ENCODE measurements at regions not wholly inside any gene's neighbourhood (a gene's known extent, or its start where the extent isn't known, plus 50 kb on each side); places are given as distances from the start of the nearest gene placed in this dataset.

DNA sequence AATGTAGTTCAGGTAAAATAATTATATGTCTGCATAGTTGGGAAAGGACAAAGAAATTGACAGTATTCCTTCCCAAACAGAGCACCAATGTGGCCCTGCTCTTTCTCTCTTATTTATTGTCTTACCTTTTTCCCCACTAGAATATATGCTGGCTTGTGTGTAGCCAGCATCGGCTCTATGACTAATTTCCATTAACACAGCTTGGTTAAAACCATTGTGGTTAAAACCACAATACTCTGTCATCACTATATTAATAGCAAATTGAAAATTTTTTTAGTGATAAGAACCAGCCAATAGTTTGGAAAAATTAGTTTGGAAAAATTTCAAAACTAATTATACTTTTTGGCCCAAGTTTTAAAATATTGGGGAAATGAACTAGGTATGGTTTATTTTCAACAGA, 535.1 kb downstream of the UTRN start (continued):
- no peak for TF ChIP-seq GRHL2 (CRISPR knock-in tag; IDR thresholded peaks at IDR 0.05; ENCODE audit: insufficient replicate concordance, severe bottlenecking)
- TF ChIP-seq, protein P1, sequence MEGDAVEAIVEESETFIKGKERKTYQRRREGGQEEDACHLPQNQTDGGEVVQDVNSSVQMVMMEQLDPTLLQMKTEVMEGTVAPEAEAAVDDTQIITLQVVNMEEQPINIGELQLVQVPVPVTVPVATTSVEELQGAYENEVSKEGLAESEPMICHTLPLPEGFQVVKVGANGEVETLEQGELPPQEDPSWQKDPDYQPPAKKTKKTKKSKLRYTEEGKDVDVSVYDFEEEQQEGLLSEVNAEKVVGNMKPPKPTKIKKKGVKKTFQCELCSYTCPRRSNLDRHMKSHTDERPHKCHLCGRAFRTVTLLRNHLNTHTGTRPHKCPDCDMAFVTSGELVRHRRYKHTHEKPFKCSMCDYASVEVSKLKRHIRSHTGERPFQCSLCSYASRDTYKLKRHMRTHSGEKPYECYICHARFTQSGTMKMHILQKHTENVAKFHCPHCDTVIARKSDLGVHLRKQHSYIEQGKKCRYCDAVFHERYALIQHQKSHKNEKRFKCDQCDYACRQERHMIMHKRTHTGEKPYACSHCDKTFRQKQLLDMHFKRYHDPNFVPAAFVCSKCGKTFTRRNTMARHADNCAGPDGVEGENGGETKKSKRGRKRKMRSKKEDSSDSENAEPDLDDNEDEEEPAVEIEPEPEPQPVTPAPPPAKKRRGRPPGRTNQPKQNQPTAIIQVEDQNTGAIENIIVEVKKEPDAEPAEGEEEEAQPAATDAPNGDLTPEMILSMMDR (IDR thresholded peaks at IDR 0.05): no peak
- TF ChIP-seq, protein P2, sequence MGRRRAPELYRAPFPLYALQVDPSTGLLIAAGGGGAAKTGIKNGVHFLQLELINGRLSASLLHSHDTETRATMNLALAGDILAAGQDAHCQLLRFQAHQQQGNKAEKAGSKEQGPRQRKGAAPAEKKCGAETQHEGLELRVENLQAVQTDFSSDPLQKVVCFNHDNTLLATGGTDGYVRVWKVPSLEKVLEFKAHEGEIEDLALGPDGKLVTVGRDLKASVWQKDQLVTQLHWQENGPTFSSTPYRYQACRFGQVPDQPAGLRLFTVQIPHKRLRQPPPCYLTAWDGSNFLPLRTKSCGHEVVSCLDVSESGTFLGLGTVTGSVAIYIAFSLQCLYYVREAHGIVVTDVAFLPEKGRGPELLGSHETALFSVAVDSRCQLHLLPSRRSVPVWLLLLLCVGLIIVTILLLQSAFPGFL (CRISPR knock-in tag; IDR thresholded peaks at IDR 0.05; ENCODE audit: borderline replicate concordance): no peak
- TF ChIP-seq, protein P3, sequence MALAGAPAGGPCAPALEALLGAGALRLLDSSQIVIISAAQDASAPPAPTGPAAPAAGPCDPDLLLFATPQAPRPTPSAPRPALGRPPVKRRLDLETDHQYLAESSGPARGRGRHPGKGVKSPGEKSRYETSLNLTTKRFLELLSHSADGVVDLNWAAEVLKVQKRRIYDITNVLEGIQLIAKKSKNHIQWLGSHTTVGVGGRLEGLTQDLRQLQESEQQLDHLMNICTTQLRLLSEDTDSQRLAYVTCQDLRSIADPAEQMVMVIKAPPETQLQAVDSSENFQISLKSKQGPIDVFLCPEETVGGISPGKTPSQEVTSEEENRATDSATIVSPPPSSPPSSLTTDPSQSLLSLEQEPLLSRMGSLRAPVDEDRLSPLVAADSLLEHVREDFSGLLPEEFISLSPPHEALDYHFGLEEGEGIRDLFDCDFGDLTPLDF (CRISPR knock-in tag; IDR thresholded peaks at IDR 0.05): no peak
- TF ChIP-seq, protein P4, sequence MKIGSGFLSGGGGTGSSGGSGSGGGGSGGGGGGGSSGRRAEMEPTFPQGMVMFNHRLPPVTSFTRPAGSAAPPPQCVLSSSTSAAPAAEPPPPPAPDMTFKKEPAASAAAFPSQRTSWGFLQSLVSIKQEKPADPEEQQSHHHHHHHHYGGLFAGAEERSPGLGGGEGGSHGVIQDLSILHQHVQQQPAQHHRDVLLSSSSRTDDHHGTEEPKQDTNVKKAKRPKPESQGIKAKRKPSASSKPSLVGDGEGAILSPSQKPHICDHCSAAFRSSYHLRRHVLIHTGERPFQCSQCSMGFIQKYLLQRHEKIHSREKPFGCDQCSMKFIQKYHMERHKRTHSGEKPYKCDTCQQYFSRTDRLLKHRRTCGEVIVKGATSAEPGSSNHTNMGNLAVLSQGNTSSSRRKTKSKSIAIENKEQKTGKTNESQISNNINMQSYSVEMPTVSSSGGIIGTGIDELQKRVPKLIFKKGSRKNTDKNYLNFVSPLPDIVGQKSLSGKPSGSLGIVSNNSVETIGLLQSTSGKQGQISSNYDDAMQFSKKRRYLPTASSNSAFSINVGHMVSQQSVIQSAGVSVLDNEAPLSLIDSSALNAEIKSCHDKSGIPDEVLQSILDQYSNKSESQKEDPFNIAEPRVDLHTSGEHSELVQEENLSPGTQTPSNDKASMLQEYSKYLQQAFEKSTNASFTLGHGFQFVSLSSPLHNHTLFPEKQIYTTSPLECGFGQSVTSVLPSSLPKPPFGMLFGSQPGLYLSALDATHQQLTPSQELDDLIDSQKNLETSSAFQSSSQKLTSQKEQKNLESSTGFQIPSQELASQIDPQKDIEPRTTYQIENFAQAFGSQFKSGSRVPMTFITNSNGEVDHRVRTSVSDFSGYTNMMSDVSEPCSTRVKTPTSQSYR (CRISPR knock-in tag; IDR thresholded peaks at IDR 0.05): no peak
- TF ChIP-seq FOXJ3 (CRISPR knock-in tag; IDR thresholded peaks at IDR 0.05; ENCODE audit: borderline replicate concordance): no peak

DNA sequence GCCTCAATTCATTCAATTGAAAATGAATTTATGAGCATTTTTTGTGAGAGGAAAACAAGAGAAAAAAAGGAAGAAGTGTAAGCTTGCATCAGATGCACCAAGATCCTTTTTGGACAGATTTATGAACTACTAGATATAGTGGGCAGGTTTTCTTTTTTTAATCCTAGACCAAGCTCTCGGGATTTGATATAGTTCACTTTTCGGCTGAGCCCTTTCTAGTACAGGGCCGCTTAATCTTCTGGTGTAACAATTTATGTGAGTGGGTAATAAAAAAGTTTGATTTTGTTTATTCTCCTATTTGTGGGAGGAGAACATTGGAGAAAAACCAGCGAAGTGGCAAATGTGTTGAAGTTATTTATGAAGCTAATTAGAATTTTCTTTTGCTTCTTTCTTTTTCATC, 538.0 kb downstream of the UTRN start:
- H3K4me1 Mint-ChIP-seq: peaks cover 20% of the 10 kb centered on the region
- no peaks in the 10 kb centered on the region for H3K27me3 Mint-ChIP-seq (ENCODE audit: low read depth)
- ATAC-seq: no peak
- H3K36me3 Mint-ChIP-seq: 0 out of 2 replicates have a peak, but pooled peaks cover 3% of the 10 kb centered on the region
- TF ChIP-seq, protein P5, sequence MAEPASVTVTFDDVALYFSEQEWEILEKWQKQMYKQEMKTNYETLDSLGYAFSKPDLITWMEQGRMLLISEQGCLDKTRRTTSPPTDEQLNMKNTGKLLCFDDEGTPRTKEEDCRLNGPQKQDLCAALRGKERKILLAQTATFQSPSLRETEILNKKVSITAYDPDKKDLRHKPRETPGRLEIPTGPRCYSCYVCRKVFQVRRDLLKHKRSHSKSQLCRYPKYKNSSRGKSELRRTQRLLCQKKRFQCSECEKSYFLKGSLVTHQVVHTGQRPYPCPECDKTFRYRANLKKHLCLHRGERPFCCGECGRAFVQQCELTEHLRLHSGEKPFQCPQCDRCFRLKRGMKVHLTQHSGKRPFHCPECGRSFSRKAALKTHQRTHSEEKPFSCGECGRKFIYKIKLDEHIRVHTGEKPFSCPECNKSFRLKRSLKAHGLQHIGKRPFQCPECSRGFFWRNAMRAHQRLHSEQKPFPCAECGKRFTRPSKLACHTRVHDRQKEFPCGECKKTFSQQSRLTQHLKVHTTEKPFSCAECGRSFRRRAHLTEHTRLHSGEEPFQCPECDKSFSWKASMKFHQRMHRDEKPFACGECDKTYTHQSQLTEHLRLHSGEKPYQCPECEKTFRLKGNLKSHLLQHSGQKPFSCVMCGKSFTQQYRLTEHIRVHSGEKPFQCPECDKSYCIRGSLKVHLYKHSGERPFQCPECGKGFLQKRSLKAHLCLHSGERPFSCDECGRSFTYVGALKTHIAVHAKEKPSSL (CRISPR knock-in tag; conservative IDR thresholded peaks at IDR 0.05): no peak
- no peak for DNase-seq (ENCODE audit: low spot score)
- no peaks in the 10 kb centered on the region for H3K9me3 Mint-ChIP-seq
- no peak overlapping the region; the same call in 1 of the 2 replicates for H3K27ac Mint-ChIP-seq
- CTCF ChIA-PET: no interaction called here
- H3K4me3 Mint-ChIP-seq: no peak overlapping the region
- POLR2A ChIA-PET: no interaction called here

DNA sequence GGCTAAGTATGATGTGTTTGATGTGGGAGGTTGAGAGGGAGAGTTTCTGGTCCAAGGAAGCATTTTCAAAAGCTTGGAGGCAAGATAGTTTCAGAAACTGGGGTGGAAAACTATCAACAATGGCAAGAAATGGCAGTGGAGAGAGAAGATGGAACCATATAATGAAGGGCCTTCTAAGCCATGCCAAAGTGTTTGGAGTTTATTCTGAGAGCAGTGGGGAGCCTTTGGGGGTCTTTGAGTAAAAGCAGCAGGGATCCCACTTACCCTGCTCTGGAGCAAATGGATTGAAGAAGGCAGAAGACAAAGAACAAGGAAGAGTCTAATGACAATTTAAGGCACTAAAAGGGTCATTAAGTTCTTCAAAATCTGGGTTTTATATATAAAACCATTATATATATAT, 538.9 kb downstream of the UTRN start:
- ATAC-seq (peak; percentile 61), DNase-seq (ENCODE audit: low spot score) (no peak)
- Mint-ChIP-seq H3K9me3 (no peaks in the 10 kb centered on the region), H3K27ac (no peak overlapping the region; the same call in 1 of the 2 replicates), H3K36me3 (0 out of 2 replicates have a peak, but pooled peaks cover 3% of the 10 kb centered on the region), H3K27me3 (ENCODE audit: low read depth) (no peaks in the 10 kb centered on the region), H3K4me1 (peaks cover 14% of the 10 kb centered on the region), H3K4me3 (no peak overlapping the region)
- TF ChIP-seq ELF4 (CRISPR knock-in tag; IDR thresholded peaks at IDR 0.05; ENCODE audit: low read depth) (no peak), ZNF423 (CRISPR knock-in tag; IDR thresholded peaks at IDR 0.05) (peak; percentile 51; the same call in 1 of the 2 replicates), TP53 (CRISPR knock-in tag; IDR thresholded peaks at IDR 0.05) (no peak)
- ChIA-PET CTCF (no interaction called here), POLR2A (no interaction called here)

Data from WTC11 (cell line).